ENCODE measurements at regions not wholly inside any gene's neighbourhood (a gene's known extent, or its start where the extent isn't known, plus 50 kb on each side); places are given as distances from the start of the nearest gene placed in this dataset.
"Not testable (repeated sequence)": the region's sequence is repeated elsewhere in the genome, so short reads cannot be mapped to it uniquely, and the experiment has no call there.

- no peak for ATAC-seq
- intact Hi-C loops (cut with DNase I): no loop called here
- no peak for DNase-seq (ENCODE audit: low spot score)
Measured at GRCh38 chr3:23698652-23699313, 107.0 kb upstream of the UBE2E1 start.

- DNase-seq (ENCODE audit: low spot score): no peak
- ATAC-seq: no peak
- intact Hi-C loops (cut with DNase I): no loop called here
Measured at GRCh38 chr3:23700616-23701015, 105.1 kb upstream of the UBE2E1 start.

- intact Hi-C loops (cut with DNase I): no loop called here
- ATAC-seq: no peak
- DNase-seq (ENCODE audit: low spot score): no peak
Measured at GRCh38 chr3:23701716-23702597, 103.8 kb upstream of the UBE2E1 start.

- intact Hi-C loops (cut with DNase I): no loop called here
- DNase-seq (ENCODE audit: low spot score) (no peak), ATAC-seq (peak; percentile 46)
Measured at GRCh38 chr3:23704298-23704697, 101.5 kb upstream of the UBE2E1 start.

GRCh38 chr3:23706111-23706510, 99.6 kb upstream of the UBE2E1 start:
- ATAC-seq (no peak), DNase-seq (ENCODE audit: low spot score) (no peak)
- intact Hi-C loops (cut with DNase I): no loop called here

- DNase-seq (ENCODE audit: low spot score) (no peak), ATAC-seq (no peak)
- intact Hi-C loops (cut with DNase I): no loop called here
Measured at GRCh38 chr3:23709987-23710386, 95.8 kb upstream of the UBE2E1 start.

- ATAC-seq: peak; percentile 39
- DNase-seq (ENCODE audit: low spot score): no peak
- intact Hi-C loops (cut with DNase I): no loop called here
Measured at GRCh38 chr3:23710555-23710954, 95.2 kb upstream of the UBE2E1 start.

- ATAC-seq (peak; percentile 38), DNase-seq (ENCODE audit: low spot score) (no peak)
- intact Hi-C loops (cut with DNase I): no loop called here
Measured at GRCh38 chr3:23711916-23712494, 93.8 kb upstream of the UBE2E1 start.

GRCh38 chr3:23712656-23713559, 92.8 kb upstream of the UBE2E1 start:
- intact Hi-C loops (cut with DNase I): no loop called here
- ATAC-seq (peak; percentile 92), DNase-seq (ENCODE audit: low spot score) (peak; percentile 67)

- ATAC-seq: no peak
- intact Hi-C loops (cut with DNase I): no loop called here
- DNase-seq (ENCODE audit: low spot score): no peak
Measured at GRCh38 chr3:23713641-23714040, 92.1 kb upstream of the UBE2E1 start.

GRCh38 chr3:23720059-23720458, 85.7 kb upstream of the UBE2E1 start:
- DNase-seq (ENCODE audit: low spot score) (no peak), ATAC-seq (no peak)
- intact Hi-C loops (cut with DNase I): no loop called here

- no peak for ATAC-seq
- intact Hi-C loops (cut with DNase I): no loop called here
Measured at GRCh38 chr3:23720885-23721284, 84.9 kb upstream of the UBE2E1 start.

GRCh38 chr3:23723141-23723540, 82.6 kb upstream of the UBE2E1 start:
- DNase-seq (ENCODE audit: low spot score) (no peak), ATAC-seq (no peak)
- intact Hi-C loops (cut with DNase I): no loop called here

More at GRCh38 chr3:23720885-23721284, 84.9 kb upstream of the UBE2E1 start:
- no peak for DNase-seq (ENCODE audit: low spot score)

- ATAC-seq (peak; percentile 24), DNase-seq (ENCODE audit: low spot score) (no peak)
- intact Hi-C loops (cut with DNase I): no loop called here
Measured at GRCh38 chr3:23723930-23724329, 81.8 kb upstream of the UBE2E1 start.

- intact Hi-C loops (cut with DNase I): no loop called here
- no peak for DNase-seq (ENCODE audit: low spot score)
- no peak for ATAC-seq
Measured at GRCh38 chr3:23726811-23727548, 78.8 kb upstream of the UBE2E1 start.

GRCh38 chr3:23728601-23729117, 77.1 kb upstream of the UBE2E1 start:
- ATAC-seq (no peak), DNase-seq (ENCODE audit: low spot score) (no peak)
- intact Hi-C loops (cut with DNase I): no loop called here

- intact Hi-C loops (cut with DNase I); ATAC-seq: not testable (repeated sequence)
Measured at GRCh38 chr3:23729362-23729761, 76.4 kb upstream of the UBE2E1 start.

GRCh38 chr3:23734481-23734880, 71.3 kb upstream of the UBE2E1 start:
- DNase-seq (ENCODE audit: low spot score) (no peak), ATAC-seq (no peak)
- intact Hi-C loops (cut with DNase I): no loop called here

More at GRCh38 chr3:23729362-23729761, 76.4 kb upstream of the UBE2E1 start:
- DNase-seq (ENCODE audit: low spot score): not testable (repeated sequence)
